ENCODE measurements at regions not wholly inside any gene's neighbourhood (a gene's known extent, or its start where the extent isn't known, plus 50 kb on each side); places are given as distances from the start of the nearest gene placed in this dataset.

DNA sequence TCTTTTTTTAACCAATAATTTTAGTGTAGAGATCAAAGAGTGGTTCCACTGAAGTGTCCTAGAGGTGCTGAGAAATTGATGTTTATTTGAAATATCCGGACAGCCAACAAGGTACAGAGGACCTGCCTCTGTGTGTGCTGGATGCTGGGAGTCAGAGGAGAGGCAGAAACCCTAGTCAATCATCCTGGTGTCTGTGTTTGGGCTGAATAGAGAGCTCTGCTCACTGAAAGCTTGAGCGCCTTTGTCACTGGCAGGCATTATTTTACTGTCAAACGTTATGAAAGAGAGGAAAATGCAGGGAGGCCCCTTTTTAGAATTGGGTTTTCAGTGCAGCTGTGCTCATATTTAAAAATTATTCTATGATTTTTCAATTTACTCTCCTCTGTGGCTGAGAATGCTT lies 480.3 kb upstream of the TYRP1 start:
- BruUV-seq (replicated peaks): no TSS peak
- H2AFZ ChIP-seq (ENCODE audit: low read depth, low read length): no peak overlapping the region
- H3K4me3 ChIP-seq (replicated peaks in 1 of 3; ENCODE audit: insufficient read depth in 1 of 3, low read depth in 1 of 3, low read length in 3 of 3): no peak overlapping the region
- no peaks in the 10 kb centered on the region for H3K27me3 ChIP-seq (ENCODE audit: control insufficient read depth in 2 of 2, insufficient read depth in 2 of 2, low read length in 2 of 2)
- ChIA-PET CTCF (no interaction called here), POLR2A (no interaction called here)
- no peak for TF ChIP-seq GATA2 (IDR thresholded peaks at IDR 0.05; ENCODE audit: insufficient read depth, insufficient read length, low read depth, low read length)
- TF ChIP-seq FOS (IDR thresholded peaks at IDR 0.05; ENCODE audit: borderline replicate concordance, insufficient read depth, low read length): no peak
- TF ChIP-seq EZH2 (IDR thresholded peaks at IDR 0.05; ENCODE audit: borderline replicate concordance, low read depth, low read length, severe bottlenecking): no peak
- TF ChIP-seq MYC (IDR thresholded peaks at IDR 0.05; ENCODE audit: low read depth, low read length): no peak
- no peak for TF ChIP-seq JUN (IDR thresholded peaks at IDR 0.05; ENCODE audit: borderline replicate concordance, insufficient read depth, insufficient read length, low read depth)
- TF ChIP-seq POLR2A (IDR thresholded peaks at IDR 0.05; ENCODE audit: low read depth, low read length): no peak
- no peak for TF ChIP-seq POLR2AphosphoS5 (IDR thresholded peaks at IDR 0.05; ENCODE audit: insufficient read depth, low read depth, low read length)
- TF ChIP-seq, protein P1, sequence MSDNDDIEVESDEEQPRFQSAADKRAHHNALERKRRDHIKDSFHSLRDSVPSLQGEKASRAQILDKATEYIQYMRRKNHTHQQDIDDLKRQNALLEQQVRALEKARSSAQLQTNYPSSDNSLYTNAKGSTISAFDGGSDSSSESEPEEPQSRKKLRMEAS (IDR thresholded peaks at IDR 0.05; ENCODE audit: insufficient read depth, insufficient read length): no peak
- no peaks in the 10 kb centered on the region for H3K9me1 ChIP-seq (replicated peaks; ENCODE audit: control insufficient read depth, extremely low read depth, insufficient read depth, low read length)
- H4K20me1 ChIP-seq (replicated peaks; ENCODE audit: control insufficient read depth, extremely low read depth, insufficient read depth, low read length): no peaks in the 10 kb centered on the region
- intact Hi-C loops (cut with micrococcal nuclease) (no loop called here), dilution Hi-C loops (cut with MboI; ENCODE audit: extremely low pct_ligation_motif_present, low sequenced_read_pairs) (no loop called here)
- no peak overlapping the region for H3K9ac ChIP-seq (replicated peaks; ENCODE audit: extremely low read depth, insufficient read depth, low read length)
- no peaks in the 10 kb centered on the region for H3K36me3 ChIP-seq (ENCODE audit: control insufficient read depth in 2 of 2, extremely low read depth in 1 of 2, insufficient read depth in 2 of 2, low read length in 2 of 2)
- no peaks in the 10 kb centered on the region for H3K79me2 ChIP-seq (ENCODE audit: control insufficient read depth, insufficient read depth, low read length)
- H3K4me1 ChIP-seq (ENCODE audit: control insufficient read depth, extremely low read depth, insufficient read depth, low read length): no peaks in the 10 kb centered on the region
- no peaks in the 10 kb centered on the region for H3K9me3 ChIP-seq (replicated peaks; ENCODE audit: control insufficient read depth, insufficient read depth, low read length)
- no peak overlapping the region for H3K4me2 ChIP-seq (ENCODE audit: insufficient read depth, low read length)
- no peak for FAIRE-seq
- H3K27ac ChIP-seq (ENCODE audit: insufficient read depth, low read depth, low read length): no peak overlapping the region
- no peak for DNase-seq (ENCODE audit: low read depth, low spot score)

DNA sequence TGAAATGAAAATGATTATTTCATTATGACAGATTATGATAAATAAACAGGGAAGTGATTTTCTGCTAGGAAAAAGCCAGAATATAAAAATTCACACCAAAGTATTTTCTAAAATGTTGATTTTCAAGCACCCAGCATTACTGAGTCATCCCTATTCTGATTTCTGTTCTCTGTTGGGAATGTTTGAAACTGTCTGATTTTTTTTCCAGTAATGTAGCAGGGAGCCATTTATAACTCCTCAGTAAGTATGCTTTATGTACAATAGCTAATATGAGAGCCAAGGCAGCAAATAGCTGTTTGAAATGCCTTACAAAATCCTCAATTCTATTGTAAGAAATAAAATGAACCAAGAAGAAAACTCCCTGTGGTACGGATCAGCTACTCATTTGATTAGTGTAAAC lies 471.7 kb upstream of the TYRP1 start:
- DNase-seq (ENCODE audit: low read depth, low spot score): no peak
- H3K9me3 ChIP-seq (replicated peaks; ENCODE audit: control insufficient read depth, insufficient read depth, low read length): no peaks in the 10 kb centered on the region
- H2AFZ ChIP-seq (ENCODE audit: low read depth, low read length): no peak overlapping the region
- no peaks in the 10 kb centered on the region for H3K27me3 ChIP-seq (ENCODE audit: control insufficient read depth in 2 of 2, insufficient read depth in 2 of 2, low read length in 2 of 2)
- BruUV-seq (replicated peaks): no TSS peak
- ChIA-PET POLR2A (no interaction called here), CTCF (no interaction called here)
- TF ChIP-seq EZH2 (IDR thresholded peaks at IDR 0.05; ENCODE audit: borderline replicate concordance, low read depth, low read length, severe bottlenecking) (no peak), MYC (IDR thresholded peaks at IDR 0.05; ENCODE audit: low read depth, low read length) (no peak)
- no peaks in the 10 kb centered on the region for H3K36me3 ChIP-seq (ENCODE audit: control insufficient read depth in 2 of 2, extremely low read depth in 1 of 2, insufficient read depth in 2 of 2, low read length in 2 of 2)
- H3K4me1 ChIP-seq (ENCODE audit: control insufficient read depth, extremely low read depth, insufficient read depth, low read length): no peaks in the 10 kb centered on the region
- H3K9me1 ChIP-seq (replicated peaks; ENCODE audit: control insufficient read depth, extremely low read depth, insufficient read depth, low read length): no peaks in the 10 kb centered on the region
- no peak overlapping the region for H3K27ac ChIP-seq (ENCODE audit: insufficient read depth, low read depth, low read length)
- dilution Hi-C loops (cut with MboI; ENCODE audit: extremely low pct_ligation_motif_present, low sequenced_read_pairs) (no loop called here), intact Hi-C loops (cut with micrococcal nuclease) (no loop called here)
- H3K4me2 ChIP-seq (ENCODE audit: insufficient read depth, low read length): no peak overlapping the region
- H3K9ac ChIP-seq (replicated peaks; ENCODE audit: extremely low read depth, insufficient read depth, low read length): no peak overlapping the region
- H3K4me3 ChIP-seq (replicated peaks in 1 of 3; ENCODE audit: insufficient read depth in 1 of 3, low read depth in 1 of 3, low read length in 3 of 3): no peak overlapping the region
- no peak for FAIRE-seq
- H4K20me1 ChIP-seq (replicated peaks; ENCODE audit: control insufficient read depth, extremely low read depth, insufficient read depth, low read length): no peaks in the 10 kb centered on the region
- no peaks in the 10 kb centered on the region for H3K79me2 ChIP-seq (ENCODE audit: control insufficient read depth, insufficient read depth, low read length)
